Astrocyte (in vitro differentiated cells and primary cell): ENCODE measurements at regions not wholly inside any gene's neighbourhood (a gene's known extent, or its start where the extent isn't known, plus 50 kb on each side); places are given as distances from the start of the nearest gene placed in this dataset.

ENCODE experiments used
- CTCF ChIP-seq: IDR thresholded peaks from 2 replicates; pipeline ENCODE4 v1.5.1; 2011; ENCODE audit warnings: low read depth, mild to moderate bottlenecking, inconsistent platforms, low read length, moderate library complexity; ENCODE audit not compliant: insufficient read depth
- EZH2 ChIP-seq: IDR thresholded peaks from 2 replicates; pipeline ENCODE4 v1.6.1; 2012; ENCODE audit warnings: mild to moderate bottlenecking, low read length, inconsistent platforms; ENCODE audit not compliant: insufficient read depth

GRCh38 chr16:74146643-74147042 lies 150.0 kb upstream of the PSMD7 start:
- TF ChIP-seq CTCF, result no peak
- TF ChIP-seq EZH2, result no peak
